MM.1S (cell line): ENCODE measurements at regions not wholly inside any gene's neighbourhood (a gene's known extent, or its start where the extent isn't known, plus 50 kb on each side); places are given as distances from the start of the nearest gene placed in this dataset.
"Not testable (repeated sequence)": the region's sequence is repeated elsewhere in the genome, so short reads cannot be mapped to it uniquely, and the experiment has no call there.

Experiments used
- EZH2 ChIP-seq: fragments of 300-600 bp; sonication (generic); optimal IDR thresholded peaks from 2 replicates; pipeline ENCODE3; 2017; ENCODE audit warnings: low read depth, mild to moderate bottlenecking, antibody characterized with exemption, low read length, mixed read lengths
- EZH2phosphoT487 ChIP-seq: fragments of 300-600 bp; sonication (generic); IDR thresholded peaks from 2 replicates; pipeline ENCODE4 v1.6.1; 2018; ENCODE audit warnings: antibody characterized with exemption, low read length
- TF ChIP-seq, protein P1 (sequence below): fragments of 300-600 bp; sonication (generic); IDR thresholded peaks from 2 replicates; pipeline ENCODE4 v1.5.1; 2016; ENCODE audit warnings: antibody characterized with exemption, low read length, mixed read lengths

DNA sequence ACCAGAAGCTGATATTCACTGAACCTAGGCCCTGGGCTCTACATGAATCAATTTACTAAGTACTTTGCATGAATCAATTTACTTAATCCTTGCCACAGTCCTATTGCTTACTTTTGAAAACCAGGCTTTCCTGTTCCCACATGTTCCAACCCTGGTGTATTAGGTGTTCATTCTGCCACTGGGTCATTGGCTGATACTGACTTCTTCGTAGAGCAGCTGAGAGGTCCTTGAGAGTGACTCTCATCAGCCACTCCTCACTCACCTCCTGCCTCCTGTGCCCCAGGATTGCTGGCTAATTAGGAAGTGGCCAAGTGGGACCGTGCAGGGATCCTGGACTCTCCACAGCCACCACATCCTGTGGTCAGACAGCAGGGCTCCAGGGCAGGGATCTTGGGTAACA lies 109.5 kb upstream of the CXorf66 start:
- TF ChIP-seq, protein P1, sequence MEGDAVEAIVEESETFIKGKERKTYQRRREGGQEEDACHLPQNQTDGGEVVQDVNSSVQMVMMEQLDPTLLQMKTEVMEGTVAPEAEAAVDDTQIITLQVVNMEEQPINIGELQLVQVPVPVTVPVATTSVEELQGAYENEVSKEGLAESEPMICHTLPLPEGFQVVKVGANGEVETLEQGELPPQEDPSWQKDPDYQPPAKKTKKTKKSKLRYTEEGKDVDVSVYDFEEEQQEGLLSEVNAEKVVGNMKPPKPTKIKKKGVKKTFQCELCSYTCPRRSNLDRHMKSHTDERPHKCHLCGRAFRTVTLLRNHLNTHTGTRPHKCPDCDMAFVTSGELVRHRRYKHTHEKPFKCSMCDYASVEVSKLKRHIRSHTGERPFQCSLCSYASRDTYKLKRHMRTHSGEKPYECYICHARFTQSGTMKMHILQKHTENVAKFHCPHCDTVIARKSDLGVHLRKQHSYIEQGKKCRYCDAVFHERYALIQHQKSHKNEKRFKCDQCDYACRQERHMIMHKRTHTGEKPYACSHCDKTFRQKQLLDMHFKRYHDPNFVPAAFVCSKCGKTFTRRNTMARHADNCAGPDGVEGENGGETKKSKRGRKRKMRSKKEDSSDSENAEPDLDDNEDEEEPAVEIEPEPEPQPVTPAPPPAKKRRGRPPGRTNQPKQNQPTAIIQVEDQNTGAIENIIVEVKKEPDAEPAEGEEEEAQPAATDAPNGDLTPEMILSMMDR: not testable (repeated sequence)
- TF ChIP-seq EZH2phosphoT487, EZH2: not testable (repeated sequence)
